Esophagus muscularis mucosa (tissue), 4 donors: ENCODE measurements at regions not wholly inside any gene's neighbourhood (a gene's known extent, or its start where the extent isn't known, plus 50 kb on each side); places are given as distances from the start of the nearest gene placed in this dataset.

Experiments
- DNase-seq: peaks from one replicate; pipeline ENCODE4 v3.0.0-alpha.2; 2017; ENCODE audit errors: extremely low spot score
- H3K27ac ChIP-seq, 4 donors: fragments of 200-600 bp; sonication (generic); replicated peaks in 1 of 4; 1 replicate in 3 of 4; 2 replicates in 1 of 4; pipeline ENCODE4 v1.5.1; 2016 to 2019; ENCODE audit warnings: mild to moderate bottlenecking in 1 of 4
- H3K27me3 ChIP-seq, 4 donors: fragments of 200-600 bp; sonication (generic); one replicate each; pipeline versions ENCODE4 v1.5.1 to v1.6.0; 2016 to 2019
- H3K36me3 ChIP-seq, 4 donors: fragments of 200-600 bp; sonication (generic); one replicate each; pipeline ENCODE4 v1.5.1; 2016 to 2019
- H3K4me1 ChIP-seq, 4 donors: fragments of 200-600 bp; sonication (generic); one replicate each; pipeline ENCODE4 v1.5.1; 2016 to 2019
- H3K4me3 ChIP-seq, 4 donors: fragments of 200-600 bp; sonication (generic); 1 replicate in 2 of 4; 2 replicates in 2 of 4; pipeline ENCODE4 v1.5.1; 2016 to 2019; ENCODE audit warnings: mild to moderate bottlenecking in 4 of 4, moderate library complexity in 1 of 4
- H3K9me3 ChIP-seq, 4 donors: fragments of 200-600 bp; sonication (generic); 1 replicate in 3 of 4; 2 replicates in 1 of 4; pipeline ENCODE4 v1.5.1; 2016 to 2019
- EP300 ChIP-seq: sonication (generic); formaldehyde crosslinking; IDR thresholded peaks from one replicate; pipeline ENCODE4 v1.6.1; 2017; ENCODE audit warnings: antibody characterized with exemption
- POLR2A ChIP-seq: fragments of 450-650 bp; IDR thresholded peaks from one replicate; pipeline ENCODE4 v1.6.1; 2017; ENCODE audit warnings: antibody characterized with exemption, moderate library complexity, mild to moderate bottlenecking, low read depth
- POLR2AphosphoS5 ChIP-seq, 2 donors: sonication (generic); formaldehyde crosslinking; IDR thresholded peaks; one replicate each; pipeline ENCODE4 v1.6.1; 2017; ENCODE audit warnings: antibody characterized with exemption in 2 of 2
- WGBS: methylation state at CpG from one replicate; pipeline ENCODE4 v1.1.5; 2018; 5-methylcytosine and 5-hydroxymethylcytosine counted together
- intact Hi-C: fragments of 100-400 bp; cut with DNase I; formaldehyde crosslinking; loops from one replicate; pipeline ENCODE4 v1.15.1; 2023
- TF ChIP-seq, protein P1 (sequence below), 3 experiments: fragments of 200-600 bp in 2 of 3; fragments of 450-650 bp in 1 of 3; sonication (generic) in 2 of 3; IDR thresholded peaks; one replicate each; pipeline ENCODE4 v1.5.1; 2017 to 2019; ENCODE audit warnings: antibody characterized with exemption in 3 of 3, mild to moderate bottlenecking in 2 of 3, moderate library complexity in 1 of 3

- WGBS: 93% methylated on average over 3 of the region's 3 CpGs
- no peaks in the 10 kb centered on the region for H3K27me3 ChIP-seq
These were observed 154.3 kb upstream of the KCNN2 start for GRCh38 chr5:114207615-114208014.

GRCh38 chr5:114208120-114208519, 153.8 kb upstream of the KCNN2 start:
- WGBS: 94% methylated on average over 2 of the region's 2 CpGs
- Histone ChIP-seq H3K4me1 (peaks cover 0 to 4% (median 0%) of the 10 kb centered on the region in 4 donors), H3K9me3 (no peaks in the 10 kb centered on the region), H3K4me3 (no peak overlapping the region), H3K27ac (no peak overlapping the region), H3K36me3 (no peaks in the 10 kb centered on the region), H3K27me3 (no peaks in the 10 kb centered on the region)
- no peak for DNase-seq
- TF ChIP-seq, protein P1, sequence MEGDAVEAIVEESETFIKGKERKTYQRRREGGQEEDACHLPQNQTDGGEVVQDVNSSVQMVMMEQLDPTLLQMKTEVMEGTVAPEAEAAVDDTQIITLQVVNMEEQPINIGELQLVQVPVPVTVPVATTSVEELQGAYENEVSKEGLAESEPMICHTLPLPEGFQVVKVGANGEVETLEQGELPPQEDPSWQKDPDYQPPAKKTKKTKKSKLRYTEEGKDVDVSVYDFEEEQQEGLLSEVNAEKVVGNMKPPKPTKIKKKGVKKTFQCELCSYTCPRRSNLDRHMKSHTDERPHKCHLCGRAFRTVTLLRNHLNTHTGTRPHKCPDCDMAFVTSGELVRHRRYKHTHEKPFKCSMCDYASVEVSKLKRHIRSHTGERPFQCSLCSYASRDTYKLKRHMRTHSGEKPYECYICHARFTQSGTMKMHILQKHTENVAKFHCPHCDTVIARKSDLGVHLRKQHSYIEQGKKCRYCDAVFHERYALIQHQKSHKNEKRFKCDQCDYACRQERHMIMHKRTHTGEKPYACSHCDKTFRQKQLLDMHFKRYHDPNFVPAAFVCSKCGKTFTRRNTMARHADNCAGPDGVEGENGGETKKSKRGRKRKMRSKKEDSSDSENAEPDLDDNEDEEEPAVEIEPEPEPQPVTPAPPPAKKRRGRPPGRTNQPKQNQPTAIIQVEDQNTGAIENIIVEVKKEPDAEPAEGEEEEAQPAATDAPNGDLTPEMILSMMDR (IDR thresholded peaks at IDR 0.05): no peak
- TF ChIP-seq POLR2A (no peak), POLR2AphosphoS5 (IDR thresholded peaks at IDR 0.05) (no peak), EP300 (no peak)
- intact Hi-C loops: no loop called here

More at GRCh38 chr5:114207615-114208014, 154.3 kb upstream of the KCNN2 start:
- Histone ChIP-seq H3K27ac (no peak overlapping the region), H3K36me3 (no peaks in the 10 kb centered on the region), H3K4me1 (peaks cover 0 to 4% (median 0%) of the 10 kb centered on the region in 4 donors), H3K4me3 (no peak overlapping the region), H3K9me3 (no peaks in the 10 kb centered on the region)
- DNase-seq: no peak
- TF ChIP-seq, protein P1 (IDR thresholded peaks at IDR 0.05): no peak
- TF ChIP-seq POLR2AphosphoS5 (IDR thresholded peaks at IDR 0.05) (no peak), POLR2A (no peak), EP300 (no peak)
- intact Hi-C loops: no loop called here

- Histone ChIP-seq H3K36me3 (no peaks in the 10 kb centered on the region), H3K4me1 (peaks cover 0 to 4% (median 0%) of the 10 kb centered on the region in 4 donors), H3K27ac (no peak overlapping the region), H3K4me3 (no peak overlapping the region), H3K27me3 (no peaks in the 10 kb centered on the region), H3K9me3 (no peaks in the 10 kb centered on the region)
- no peak for DNase-seq
- intact Hi-C loops: no loop called here
- 88% methylated on average over 2 of the region's 2 CpGs for WGBS
- TF ChIP-seq, protein P1 (IDR thresholded peaks at IDR 0.05): no peak
- TF ChIP-seq POLR2AphosphoS5 (IDR thresholded peaks at IDR 0.05): no peak
- no peak for TF ChIP-seq POLR2A
- no peak for TF ChIP-seq EP300
These were observed 153.3 kb upstream of the KCNN2 start for GRCh38 chr5:114208588-114208987.

DNA sequence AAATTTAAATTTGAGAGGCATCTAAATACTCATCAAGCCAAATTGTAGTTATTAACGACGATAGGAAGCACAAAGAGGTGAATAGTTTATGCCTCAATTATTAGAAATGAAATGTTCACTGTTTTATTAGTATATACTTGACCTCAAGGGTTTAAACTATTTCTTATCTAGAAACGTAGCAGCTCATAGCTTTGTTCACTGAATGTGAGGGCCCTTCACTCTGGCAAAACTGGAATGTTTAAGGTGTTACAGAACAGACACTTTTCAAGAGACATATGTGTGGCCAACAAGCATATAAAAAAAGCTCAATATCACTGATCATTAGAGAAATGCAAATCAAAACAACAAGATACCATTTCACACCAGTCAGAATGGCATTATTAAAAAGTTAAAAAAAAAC, 151.2 kb upstream of the KCNN2 start:
- WGBS: 78% methylated on average over 3 of the region's 3 CpGs
- Histone ChIP-seq H3K4me1 (peaks cover 0 to 4% (median 0%) of the 10 kb centered on the region in 4 donors), H3K9me3 (no peaks in the 10 kb centered on the region), H3K36me3 (no peaks in the 10 kb centered on the region), H3K4me3 (no peak overlapping the region), H3K27ac (no peak overlapping the region), H3K27me3 (no peaks in the 10 kb centered on the region)
- DNase-seq: no peak
- no peak for TF ChIP-seq POLR2A
- TF ChIP-seq, protein P1 (IDR thresholded peaks at IDR 0.05): no peak
- TF ChIP-seq EP300: no peak
- no peak for TF ChIP-seq POLR2AphosphoS5 (IDR thresholded peaks at IDR 0.05)
- intact Hi-C loops: no loop called here

DNA sequence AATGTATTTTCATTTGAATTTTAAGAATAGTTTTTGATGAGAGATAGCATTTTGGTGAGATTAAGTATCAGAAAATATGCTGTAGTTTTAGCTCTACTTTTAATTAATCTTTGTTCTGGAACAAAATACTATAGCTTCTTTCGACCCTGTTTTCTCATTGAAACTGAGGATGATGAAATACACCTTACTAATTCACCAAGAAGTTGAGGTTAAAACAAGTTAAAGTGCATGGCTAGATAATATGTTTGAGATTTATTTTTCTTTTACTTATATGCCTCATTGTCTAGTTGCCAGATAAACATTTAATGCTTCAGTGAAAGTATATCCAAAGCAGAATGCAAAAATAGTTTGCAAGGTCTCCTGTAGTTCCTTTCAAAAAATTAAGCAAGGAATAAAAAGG, 140.1 kb upstream of the KCNN2 start:
- Histone ChIP-seq H3K36me3 (no peaks in the 10 kb centered on the region), H3K27ac (no peak overlapping the region), H3K4me1 (no peaks in the 10 kb centered on the region), H3K27me3 (no peaks in the 10 kb centered on the region), H3K9me3 (peaks cover 0 to 15% (median 0%) of the 10 kb centered on the region in 4 donors), H3K4me3 (no peak overlapping the region)
- intact Hi-C loops: no loop called here
- WGBS: 92% methylated on average over 1 of the region's 1 CpG
- no peak for DNase-seq
- TF ChIP-seq, protein P1 (IDR thresholded peaks at IDR 0.05): no peak
- TF ChIP-seq POLR2A: no peak
- TF ChIP-seq EP300: no peak
- TF ChIP-seq POLR2AphosphoS5 (IDR thresholded peaks at IDR 0.05): no peak
